ENCODE measurements at regions not wholly inside any gene's neighbourhood (a gene's known extent, or its start where the extent isn't known, plus 50 kb on each side); places are given as distances from the start of the nearest gene placed in this dataset.
A peak's percentile ranks its signal among the peaks of the same experiment; 100 is the strongest.

- no peak overlapping the region for H3K4me3 ChIP-seq (ENCODE audit: low read length)
- no peaks in the 10 kb centered on the region for H3K9me3 ChIP-seq (ENCODE audit: low read depth, low read length)
- H3K27me3 ChIP-seq (ENCODE audit: insufficient read depth, low read length) = no peaks in the 10 kb centered on the region
- peaks cover 32% of the 10 kb centered on the region for H3K4me1 ChIP-seq (ENCODE audit: insufficient read depth, low read length)
Observed at GRCh38 chr6:6927521-6928361, 180.0 kb upstream of the RREB1 start.

GRCh38 chr6:6930223-6930880 is 177.4 kb upstream of the RREB1 start:
- Histone ChIP-seq H3K27me3 (ENCODE audit: insufficient read depth, low read length) (no peaks in the 10 kb centered on the region), H3K4me1 (ENCODE audit: insufficient read depth, low read length) (peaks cover 32% of the 10 kb centered on the region), H3K4me3 (ENCODE audit: low read length) (no peak overlapping the region), H3K9me3 (ENCODE audit: low read depth, low read length) (no peaks in the 10 kb centered on the region)

DNA sequence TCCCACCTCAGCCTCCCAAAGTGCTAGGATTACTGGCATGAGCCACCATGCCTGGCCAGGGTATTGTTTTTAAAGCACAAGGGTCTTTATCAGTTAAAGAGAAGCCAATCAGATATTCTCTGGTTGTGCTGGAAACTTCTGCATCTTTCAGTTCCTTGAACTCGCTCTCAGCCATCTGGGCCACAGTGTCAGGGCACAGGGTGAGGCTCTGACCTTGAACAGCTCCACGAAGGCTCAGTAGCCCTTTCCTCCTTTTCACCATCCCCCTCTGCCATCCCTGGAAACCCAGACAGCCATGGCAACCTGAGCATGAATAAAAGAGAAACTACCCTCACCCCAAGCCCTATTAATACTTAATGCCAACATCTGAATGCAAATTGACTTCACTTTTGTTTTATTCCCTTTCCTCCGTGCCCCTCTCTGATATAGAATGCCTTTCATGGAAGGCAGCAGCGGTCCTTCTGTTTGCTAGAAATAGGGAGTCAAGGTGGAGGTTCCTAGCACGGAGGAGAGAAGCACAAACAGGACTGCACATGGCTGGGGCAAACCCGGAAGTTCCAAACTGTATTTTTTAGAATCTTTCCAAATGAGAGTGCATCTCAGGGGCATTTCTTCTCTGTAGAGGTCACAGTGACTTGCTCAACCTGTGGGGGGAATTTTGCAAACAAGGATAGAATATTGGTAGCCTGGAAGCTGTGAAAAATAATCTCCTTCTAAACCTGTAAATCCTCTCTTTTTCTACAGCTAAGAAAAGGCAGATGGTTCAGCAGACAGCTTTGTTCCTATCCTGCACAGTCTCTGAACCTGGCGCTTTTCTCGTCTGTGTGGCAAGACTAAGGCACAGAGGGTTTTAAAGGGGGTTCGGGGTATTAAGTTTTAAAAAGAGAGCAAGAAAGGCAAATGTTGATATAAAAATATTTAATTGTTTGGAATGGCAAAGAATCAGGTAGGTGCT is 176.4 kb upstream of the RREB1 start:
- H3K9me3 ChIP-seq (ENCODE audit: low read depth, low read length) = no peaks in the 10 kb centered on the region
- H3K4me1 ChIP-seq (ENCODE audit: insufficient read depth, low read length) = peaks cover 32% of the 10 kb centered on the region
- no peaks in the 10 kb centered on the region for H3K27me3 ChIP-seq (ENCODE audit: insufficient read depth, low read length)
- no peak overlapping the region for H3K4me3 ChIP-seq (ENCODE audit: low read length)

GRCh38 chr6:6932341-6932740 is 175.4 kb upstream of the RREB1 start:
- peaks cover 25% of the 10 kb centered on the region for H3K4me1 ChIP-seq (ENCODE audit: insufficient read depth, low read length)
- no peaks in the 10 kb centered on the region for H3K27me3 ChIP-seq (ENCODE audit: insufficient read depth, low read length)
- no peaks in the 10 kb centered on the region for H3K9me3 ChIP-seq (ENCODE audit: low read depth, low read length)
- H3K4me3 ChIP-seq (ENCODE audit: low read length) = no peak overlapping the region

DNA sequence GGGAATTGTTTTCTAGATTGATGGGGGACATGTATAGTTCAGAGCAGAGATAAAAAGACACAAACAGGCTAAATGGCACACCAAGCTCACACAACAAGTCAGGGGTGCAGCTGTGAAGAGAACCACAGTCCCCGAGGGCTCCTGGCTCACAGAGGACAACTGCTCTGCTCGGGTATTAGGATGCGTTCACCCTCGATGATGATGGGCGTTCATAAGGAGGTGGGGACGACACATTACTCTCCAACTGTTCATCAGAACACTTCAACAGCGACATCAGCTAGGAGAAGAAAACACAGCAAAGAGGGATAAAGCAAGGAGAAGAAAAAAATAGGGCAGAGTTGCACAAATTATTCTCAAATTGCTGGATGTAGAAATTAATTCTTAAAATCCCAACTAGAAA is 174.8 kb upstream of the RREB1 start:
- H3K27me3 ChIP-seq (ENCODE audit: insufficient read depth, low read length) = no peaks in the 10 kb centered on the region
- peaks cover 18% of the 10 kb centered on the region for H3K4me1 ChIP-seq (ENCODE audit: insufficient read depth, low read length)
- no peak overlapping the region for H3K4me3 ChIP-seq (ENCODE audit: low read length)
- H3K9me3 ChIP-seq (ENCODE audit: low read depth, low read length) = no peaks in the 10 kb centered on the region

DNA sequence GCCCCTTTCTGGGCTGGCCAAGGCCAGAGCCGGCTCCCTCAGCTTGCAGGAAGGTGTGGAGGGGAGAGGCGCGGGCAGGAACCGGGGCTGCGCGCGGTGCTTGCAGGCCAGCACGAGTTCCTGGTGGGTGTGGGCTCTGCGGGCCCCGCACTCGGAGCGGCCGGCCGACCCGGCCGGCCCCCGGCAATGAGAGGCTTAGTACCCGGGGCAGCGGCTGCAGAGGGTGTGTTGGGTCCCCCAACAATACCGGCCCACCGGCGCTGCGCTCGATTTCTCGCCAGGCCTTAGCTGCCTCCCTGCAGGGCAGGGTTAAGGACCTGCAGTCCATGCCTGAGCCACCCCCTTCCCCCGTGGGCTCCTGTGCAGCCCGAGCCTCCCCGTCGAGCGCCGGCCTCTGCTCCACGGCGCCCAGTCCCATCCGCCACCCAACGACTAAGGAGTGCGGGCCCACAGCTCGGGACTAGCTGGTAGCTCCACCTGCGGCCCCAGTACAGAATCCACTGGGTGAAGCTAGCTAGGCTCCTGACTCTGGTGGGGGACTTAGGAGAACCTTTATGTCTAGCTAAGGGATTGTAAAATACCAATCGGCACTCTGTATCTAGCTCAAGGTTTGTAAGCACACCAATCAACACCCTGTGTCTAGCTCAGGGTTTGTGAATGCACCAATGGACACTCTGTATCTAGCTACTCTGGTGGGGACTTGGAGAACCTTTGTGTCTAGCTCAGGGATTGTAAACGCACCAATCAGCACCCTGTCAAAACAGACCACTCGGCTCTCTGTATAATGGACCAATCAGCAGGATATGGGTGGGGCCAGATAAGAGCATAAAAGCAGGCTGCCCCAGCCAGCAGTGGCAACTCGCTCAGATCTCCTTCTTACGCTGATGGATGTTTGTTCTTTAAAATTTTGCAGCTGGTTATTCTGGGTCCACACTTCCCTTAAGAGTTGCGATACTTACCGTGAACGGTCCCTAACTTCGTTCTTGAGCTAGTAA is 167.4 kb upstream of the RREB1 start:
- Histone ChIP-seq H3K4me1 (ENCODE audit: insufficient read depth, low read length) (peaks cover 12% of the 10 kb centered on the region), H3K27me3 (ENCODE audit: insufficient read depth, low read length) (no peaks in the 10 kb centered on the region), H3K4me3 (ENCODE audit: low read length) (no peak overlapping the region), H3K9me3 (ENCODE audit: low read depth, low read length) (no peaks in the 10 kb centered on the region)

DNA sequence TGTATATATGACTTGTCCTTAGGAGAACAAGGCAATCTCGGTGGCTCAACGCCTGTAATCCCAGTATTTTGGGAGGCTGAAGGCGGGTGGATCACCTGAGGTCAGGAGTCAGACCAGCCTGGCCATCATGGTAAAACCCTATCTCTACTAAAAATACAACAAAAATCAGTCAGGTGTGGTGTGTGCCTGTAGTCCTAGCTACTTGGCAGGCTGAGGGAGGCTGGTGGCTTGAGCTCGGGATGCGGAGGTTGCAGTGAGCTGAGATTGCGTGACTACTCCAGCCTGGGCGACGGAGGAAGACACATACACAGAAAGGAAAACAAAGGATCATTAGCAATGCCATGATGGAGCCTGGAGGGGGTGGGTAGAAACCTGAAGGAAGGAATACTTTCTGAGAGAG is 166.6 kb upstream of the RREB1 start:
- no peak overlapping the region for H3K4me3 ChIP-seq (ENCODE audit: low read length)
- H3K4me1 ChIP-seq (ENCODE audit: insufficient read depth, low read length) = peaks cover 12% of the 10 kb centered on the region
- no peaks in the 10 kb centered on the region for H3K9me3 ChIP-seq (ENCODE audit: low read depth, low read length)
- H3K27me3 ChIP-seq (ENCODE audit: insufficient read depth, low read length) = no peaks in the 10 kb centered on the region

DNA sequence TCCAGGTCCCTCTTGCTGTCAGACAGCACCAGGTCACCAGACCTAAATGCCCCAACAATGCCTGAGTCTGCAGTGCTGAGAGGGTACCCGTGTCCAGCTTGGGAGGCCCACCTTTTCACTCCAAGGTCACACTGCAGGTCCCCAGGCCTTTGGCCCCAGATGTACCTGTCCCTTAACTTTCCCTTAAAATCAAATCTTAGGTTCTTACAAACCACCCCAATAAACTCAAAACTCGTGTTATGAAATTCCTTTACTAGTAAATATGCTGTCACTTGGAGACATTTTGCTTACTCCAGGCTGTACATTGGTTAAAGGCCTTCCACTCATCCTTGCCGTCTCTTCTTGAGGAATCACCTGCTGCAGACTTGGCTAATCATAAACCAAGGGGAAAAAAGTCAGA is 165.7 kb upstream of the RREB1 start:
- no peak overlapping the region for H3K4me3 ChIP-seq (ENCODE audit: low read length)
- H3K9me3 ChIP-seq (ENCODE audit: low read depth, low read length) = no peaks in the 10 kb centered on the region
- peaks cover 12% of the 10 kb centered on the region for H3K4me1 ChIP-seq (ENCODE audit: insufficient read depth, low read length)
- H3K27me3 ChIP-seq (ENCODE audit: insufficient read depth, low read length) = no peaks in the 10 kb centered on the region

GRCh38 chr6:6942831-6943230 is 164.9 kb upstream of the RREB1 start:
- peaks cover 12% of the 10 kb centered on the region for H3K4me1 ChIP-seq (ENCODE audit: insufficient read depth, low read length)
- H3K4me3 ChIP-seq (ENCODE audit: low read length) = peak overlapping the region; percentile 7
- H3K27me3 ChIP-seq (ENCODE audit: insufficient read depth, low read length) = no peaks in the 10 kb centered on the region
- no peaks in the 10 kb centered on the region for H3K9me3 ChIP-seq (ENCODE audit: low read depth, low read length)

DNA sequence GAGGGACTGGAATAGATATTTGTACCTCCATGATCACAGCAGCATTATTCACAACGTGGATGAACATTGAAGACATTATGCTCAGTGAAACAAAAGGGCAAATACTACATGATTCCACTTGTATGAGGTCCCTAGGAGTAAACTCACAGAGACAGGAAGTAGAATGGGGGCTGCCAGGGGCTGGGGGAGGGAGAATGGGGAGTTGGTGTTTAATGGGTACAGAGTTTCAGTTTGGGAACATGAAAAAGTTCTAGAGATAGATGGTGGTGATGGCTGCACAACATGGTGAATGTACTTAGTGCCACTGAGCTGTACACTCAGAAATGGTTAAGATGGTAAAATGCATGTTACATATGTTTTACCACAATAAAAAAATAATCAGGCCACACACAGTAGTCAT is 164.3 kb upstream of the RREB1 start:
- Histone ChIP-seq H3K4me1 (ENCODE audit: insufficient read depth, low read length) (peaks cover 12% of the 10 kb centered on the region), H3K27me3 (ENCODE audit: insufficient read depth, low read length) (no peaks in the 10 kb centered on the region), H3K4me3 (ENCODE audit: low read length) (no peak overlapping the region), H3K9me3 (ENCODE audit: low read depth, low read length) (no peaks in the 10 kb centered on the region)

GRCh38 chr6:6946206-6947155 is 161.3 kb upstream of the RREB1 start:
- H3K9me3 ChIP-seq (ENCODE audit: low read depth, low read length) = no peaks in the 10 kb centered on the region
- H3K4me1 ChIP-seq (ENCODE audit: insufficient read depth, low read length) = peaks cover 12% of the 10 kb centered on the region
- no peak overlapping the region for H3K4me3 ChIP-seq (ENCODE audit: low read length)
- H3K27me3 ChIP-seq (ENCODE audit: insufficient read depth, low read length) = no peaks in the 10 kb centered on the region

DNA sequence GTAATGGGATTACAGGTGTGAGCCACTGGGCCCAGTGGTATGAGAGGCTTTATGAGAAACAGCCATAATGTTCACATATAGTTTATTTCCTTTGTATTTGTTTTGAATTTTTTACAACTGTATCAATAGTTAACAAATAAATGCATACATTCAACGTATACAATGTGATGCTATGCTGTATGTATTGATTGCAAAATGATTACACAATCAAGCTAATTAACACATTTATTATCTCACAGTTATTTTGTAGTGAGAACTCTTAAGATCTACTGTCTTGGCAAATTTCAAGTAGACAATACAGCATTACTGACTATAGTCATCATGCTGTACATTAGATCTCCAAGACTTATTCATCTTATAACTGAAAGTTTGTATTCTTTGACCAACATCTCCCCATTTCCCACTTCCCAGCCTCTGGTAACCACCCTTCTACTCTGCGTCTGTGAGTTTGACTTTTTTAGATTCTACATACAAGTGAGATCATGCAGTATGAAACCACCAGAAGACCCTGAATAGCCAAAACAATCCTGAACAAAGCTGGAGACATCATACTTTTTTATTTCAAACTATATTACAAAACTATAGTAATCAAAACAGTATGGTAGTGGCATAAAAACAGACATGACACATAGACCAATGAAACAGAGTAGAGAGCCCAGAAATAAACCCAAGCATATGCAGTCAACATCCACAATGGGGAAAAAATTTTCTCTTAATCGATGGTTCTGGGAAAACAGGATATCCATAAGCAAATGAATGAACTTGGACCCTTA is 157.2 kb upstream of the RREB1 start:
- H3K27me3 ChIP-seq (ENCODE audit: insufficient read depth, low read length) = no peaks in the 10 kb centered on the region
- no peaks in the 10 kb centered on the region for H3K9me3 ChIP-seq (ENCODE audit: low read depth, low read length)
- no peaks in the 10 kb centered on the region for H3K4me1 ChIP-seq (ENCODE audit: insufficient read depth, low read length)
- H3K4me3 ChIP-seq (ENCODE audit: low read length) = no peak overlapping the region

- H3K4me3 ChIP-seq (ENCODE audit: low read length) = no peak overlapping the region
Observed at GRCh38 chr6:6951355-6951754, 156.4 kb upstream of the RREB1 start.

More at GRCh38 chr6:6951355-6951754, 156.4 kb upstream of the RREB1 start:
- Histone ChIP-seq H3K9me3 (ENCODE audit: low read depth, low read length) (no peaks in the 10 kb centered on the region), H3K27me3 (ENCODE audit: insufficient read depth, low read length) (no peaks in the 10 kb centered on the region), H3K4me1 (ENCODE audit: insufficient read depth, low read length) (no peaks in the 10 kb centered on the region)

Measured in mononuclear cell (primary cell).